BLaER1 treated with 17β-estradiol and CSF1 and Interleukin-3, amounts not matched to agents 10 nM and 100 nM (cell line): ENCODE measurements at regions not wholly inside any gene's neighbourhood (a gene's known extent, or its start where the extent isn't known, plus 50 kb on each side); places are given as distances from the start of the nearest gene placed in this dataset.
A peak's percentile ranks its signal among the peaks of the same experiment; 100 is the strongest.

Experiments used
- H3K27ac ChIP-seq, 11 experiments: shearing (Covaris generic); formaldehyde crosslinking; 2 replicates each; pipeline ENCODE4 v1.8.1; 2022
- H3K27me3 ChIP-seq, 11 experiments: shearing (Covaris generic); formaldehyde crosslinking; 2 replicates each; pipeline ENCODE4 v1.8.1; 2022
- H3K36me3 ChIP-seq, 11 experiments: shearing (Covaris generic); formaldehyde crosslinking; 2 replicates each; pipeline ENCODE4 v1.8.1; 2022
- H3K4me1 ChIP-seq, 10 experiments: shearing (Covaris generic); formaldehyde crosslinking; 2 replicates each; pipeline ENCODE4 v1.8.1; 2022
- H3K4me2 ChIP-seq, 11 experiments: shearing (Covaris generic); formaldehyde crosslinking; 2 replicates each; pipeline ENCODE4 v1.8.1; 2022
- H3K4me3 ChIP-seq, 10 experiments: shearing (Covaris generic); formaldehyde crosslinking; 2 replicates each; pipeline ENCODE4 v1.8.1; 2022
- H3K9ac ChIP-seq, 11 experiments: shearing (Covaris generic); formaldehyde crosslinking; 2 replicates each; pipeline ENCODE4 v1.8.1; 2022
- H3K9me3 ChIP-seq, 11 experiments: shearing (Covaris generic); formaldehyde crosslinking; replicated peaks in 1 of 11; 2 replicates each; pipeline ENCODE4 v1.8.1; 2022
- H4K20me1 ChIP-seq, 11 experiments: shearing (Covaris generic); formaldehyde crosslinking; 2 replicates each; pipeline ENCODE4 v1.8.1; 2022
- Cebpa-rat ChIP-seq, 11 experiments: shearing (Covaris generic); IDR thresholded peaks; 2 replicates each; pipeline ENCODE4 v1.8.1; 2022

DNA sequence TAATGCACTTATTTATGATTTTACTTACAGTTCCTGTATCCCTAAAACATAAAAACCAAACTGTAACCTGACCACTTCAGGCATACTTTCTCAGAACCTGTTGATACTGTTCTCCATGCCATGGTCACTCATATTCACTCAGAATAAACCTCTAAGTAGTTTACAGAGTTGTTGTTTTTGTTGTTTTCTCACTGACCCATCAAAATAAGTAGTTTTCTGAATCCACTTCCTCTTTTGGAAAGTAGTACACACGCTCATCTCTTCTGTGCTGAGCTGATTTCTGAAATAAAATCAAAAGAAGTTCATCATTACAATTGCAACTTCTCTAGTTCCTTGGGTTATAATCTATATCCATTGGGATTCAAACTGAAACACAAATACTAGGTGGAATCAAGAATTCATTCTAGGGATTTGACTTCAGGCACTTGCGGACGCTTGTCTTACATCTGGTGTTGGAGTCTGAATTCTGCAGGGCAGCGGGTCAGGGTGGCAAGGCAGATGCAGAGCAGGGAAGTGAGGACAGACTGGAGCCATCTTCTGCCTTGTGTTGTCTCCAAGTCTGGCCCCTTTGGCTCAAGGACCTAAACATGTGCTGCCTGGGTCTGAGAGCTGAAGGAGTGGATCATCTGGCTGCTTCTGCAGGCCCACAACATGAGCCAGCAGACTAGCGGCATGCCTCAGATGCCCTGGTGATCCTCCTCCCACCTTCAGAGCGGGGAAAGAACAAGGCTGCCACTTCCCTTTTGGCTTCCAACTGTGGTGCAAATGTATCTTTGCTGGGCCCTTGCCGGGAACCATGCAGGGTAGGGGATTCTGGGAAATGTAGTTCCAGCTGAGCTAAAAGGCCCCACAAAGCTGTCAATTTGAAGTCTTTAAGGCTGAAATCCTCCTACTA lies 167.9 kb upstream of the MYLIP start:
- Histone ChIP-seq H3K9me3 (peaks cover 0 to 14% (median 8%) of the 10 kb centered on the region in 11 experiments; a peak in 10 of 22 replicates), H3K27me3 (no peaks in the 10 kb centered on the region), H3K4me2 (peak overlapping the region in 3 of 11 experiments; percentile 16 to 62 (median 20); a peak in 4 of 22 replicates), H3K9ac (no peak overlapping the region), H3K27ac (no peak overlapping the region), H3K4me3 (no peak overlapping the region), H3K36me3 (no peaks in the 10 kb centered on the region), H3K4me1 (peaks cover 0 to 23% (median 7%) of the 10 kb centered on the region in 10 experiments; a peak in 11 of 20 replicates), H4K20me1 (no peaks in the 10 kb centered on the region)
- TF ChIP-seq Cebpa-rat (IDR thresholded peaks at IDR 0.05) = no peak

DNA sequence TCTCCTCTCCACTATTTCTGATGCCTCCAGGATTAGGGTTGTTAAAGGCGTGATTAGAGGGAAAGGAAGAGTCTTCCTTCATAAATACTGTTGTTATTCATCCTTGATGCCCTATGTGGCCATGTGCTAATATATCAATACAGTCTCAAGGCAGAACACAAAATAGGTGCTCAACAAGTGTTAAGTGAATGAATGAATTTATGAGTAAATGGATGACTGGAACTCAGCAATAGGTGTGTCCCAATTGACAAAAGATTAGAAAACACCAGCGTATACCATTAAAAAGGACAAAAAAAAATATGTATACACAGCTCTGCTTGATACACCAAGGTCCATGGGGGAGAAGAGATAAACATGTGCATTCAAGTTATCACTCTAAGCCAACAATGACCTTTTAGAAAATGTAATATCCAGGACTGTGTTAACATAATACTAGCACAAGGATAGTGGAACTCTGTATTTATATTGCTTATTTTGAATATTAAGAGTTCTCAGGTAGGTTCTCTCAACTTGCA lies 171.2 kb upstream of the MYLIP start:
- H3K36me3 ChIP-seq = no peaks in the 10 kb centered on the region
- H4K20me1 ChIP-seq = no peaks in the 10 kb centered on the region
- H3K27ac ChIP-seq = no peak overlapping the region
- no peaks in the 10 kb centered on the region for H3K27me3 ChIP-seq
- no peak overlapping the region for H3K9ac ChIP-seq
- no peak for TF ChIP-seq Cebpa-rat (IDR thresholded peaks at IDR 0.05)
- H3K4me1 ChIP-seq = peaks cover 13 to 43% (median 26%) of the 10 kb centered on the region in 10 experiments
- no peak overlapping the region for H3K4me3 ChIP-seq
- no peak overlapping the region for H3K4me2 ChIP-seq
- H3K9me3 ChIP-seq = peaks cover 0 to 14% (median 8%) of the 10 kb centered on the region in 11 experiments; a peak in 10 of 22 replicates

DNA sequence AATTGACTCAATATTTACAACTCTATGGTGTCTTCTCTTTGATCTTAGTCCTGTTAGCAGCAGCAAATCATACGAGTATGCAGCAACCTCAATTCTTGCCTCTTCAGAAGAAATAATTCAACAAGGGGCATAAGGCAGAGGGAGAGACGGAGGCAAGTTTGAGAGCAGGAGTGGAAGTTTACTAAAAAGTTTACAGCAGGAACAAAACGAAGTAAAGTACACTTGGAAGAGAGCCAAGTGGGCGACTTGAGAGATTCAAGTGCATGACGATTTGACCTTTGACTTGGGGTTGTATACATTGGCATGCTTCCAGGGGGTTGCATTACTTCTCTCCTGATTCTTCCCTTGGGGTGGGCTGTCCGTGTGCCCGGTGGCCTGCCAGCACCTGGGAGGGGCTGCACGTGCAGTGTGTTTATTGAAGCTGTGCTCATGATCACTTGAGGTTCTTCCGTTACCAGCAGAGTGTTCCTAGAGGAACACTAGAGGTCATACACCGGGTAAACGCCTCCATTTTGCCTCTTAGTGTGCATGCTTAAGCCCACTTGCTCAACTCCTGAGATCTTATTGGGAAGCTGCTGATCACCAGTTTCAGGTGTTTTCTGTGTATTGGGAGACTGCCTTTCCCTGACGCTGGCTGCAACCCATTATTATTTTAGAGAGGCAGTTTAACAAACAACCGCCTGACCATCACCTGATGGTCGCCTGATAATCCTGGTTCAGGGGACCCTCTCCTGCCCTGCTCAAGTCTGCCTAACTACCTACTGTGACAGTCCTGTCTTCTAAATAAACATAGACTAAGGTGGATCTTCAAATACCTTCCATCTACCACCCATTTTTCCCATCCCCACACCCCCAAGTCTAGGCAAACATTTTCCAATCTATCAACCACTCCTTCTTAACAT lies 172.4 kb upstream of the MYLIP start:
- Histone ChIP-seq H4K20me1 (no peaks in the 10 kb centered on the region), H3K9me3 (peaks cover 0 to 14% (median 8%) of the 10 kb centered on the region in 11 experiments; a peak in 10 of 22 replicates), H3K4me3 (no peak overlapping the region), H3K27ac (no peak overlapping the region), H3K4me2 (no peak overlapping the region), H3K9ac (no peak overlapping the region), H3K36me3 (no peaks in the 10 kb centered on the region), H3K27me3 (no peaks in the 10 kb centered on the region), H3K4me1 (peaks cover 15 to 33% (median 24%) of the 10 kb centered on the region in 10 experiments)
- no peak for TF ChIP-seq Cebpa-rat (IDR thresholded peaks at IDR 0.05)

DNA sequence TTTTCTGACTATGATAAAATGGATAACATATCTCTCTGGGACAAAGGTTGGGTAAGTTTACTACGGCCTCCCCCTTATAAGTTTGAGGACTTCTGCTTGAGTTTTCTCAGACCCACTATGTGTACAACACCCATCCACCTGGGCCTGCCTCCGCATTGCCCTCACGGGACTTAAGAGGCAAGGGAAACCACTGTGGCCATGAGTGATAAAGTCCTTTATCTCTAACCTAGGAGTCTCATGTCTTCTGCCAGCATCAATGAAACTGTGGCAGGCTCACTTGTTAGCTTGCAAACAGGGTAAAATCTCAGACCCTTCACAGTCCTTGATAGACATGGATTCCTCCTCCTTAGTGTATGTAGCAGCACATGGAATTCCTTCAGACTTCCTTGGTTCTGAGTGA lies 173.4 kb upstream of the MYLIP start:
- Histone ChIP-seq H3K27me3 (no peaks in the 10 kb centered on the region), H3K4me2 (no peak overlapping the region), H4K20me1 (no peaks in the 10 kb centered on the region), H3K9ac (no peak overlapping the region), H3K4me3 (no peak overlapping the region), H3K27ac (no peak overlapping the region), H3K4me1 (peaks cover 10 to 36% (median 23%) of the 10 kb centered on the region in 10 experiments), H3K9me3 (peaks cover 0 to 12% (median 6%) of the 10 kb centered on the region in 11 experiments; a peak in 9 of 22 replicates), H3K36me3 (no peaks in the 10 kb centered on the region)
- TF ChIP-seq Cebpa-rat (IDR thresholded peaks at IDR 0.05) = no peak

DNA sequence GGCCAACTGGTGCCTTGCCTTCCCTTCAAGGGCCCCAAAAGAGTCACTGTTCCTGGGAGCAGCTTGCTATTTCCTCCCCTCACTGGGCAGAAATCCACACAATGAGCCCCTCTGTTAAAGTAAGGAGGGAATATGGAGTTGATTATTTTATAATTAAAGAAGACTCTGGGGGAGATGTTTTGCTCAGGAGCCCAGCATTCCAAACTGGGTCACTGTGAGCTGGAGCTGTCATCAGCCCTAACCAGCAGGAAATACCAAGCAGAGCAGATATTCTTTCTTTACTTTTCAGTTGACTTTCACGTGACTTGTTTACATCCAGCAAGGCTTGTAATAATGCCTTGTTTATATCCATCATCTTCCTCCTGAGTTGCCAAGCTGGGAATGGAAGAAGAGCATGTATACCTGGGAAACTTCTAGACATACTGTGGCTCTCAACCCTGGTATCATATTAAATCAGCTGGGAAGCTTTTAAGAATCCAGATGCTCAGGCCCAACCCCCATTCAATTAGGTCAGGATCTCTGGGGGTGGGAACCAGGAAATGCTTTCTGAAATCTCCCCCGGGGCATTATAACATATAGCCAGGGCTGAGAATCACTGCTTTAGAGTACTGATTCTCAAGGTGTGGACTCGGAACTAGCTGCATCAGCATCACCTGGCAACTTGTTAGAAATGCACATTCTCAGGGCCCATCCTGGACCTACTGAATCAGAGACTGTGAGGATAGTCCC lies 175.6 kb upstream of the MYLIP start:
- Histone ChIP-seq H3K4me3 (no peak overlapping the region), H3K4me1 (peaks cover 10 to 36% (median 21%) of the 10 kb centered on the region in 10 experiments), H4K20me1 (no peaks in the 10 kb centered on the region), H3K9me3 (peaks cover 0 to under 1% (median 0%) of the 10 kb centered on the region in 11 experiments; a peak in 1 of 22 replicates), H3K4me2 (peak overlapping the region; percentile 15 to 80 (median 53); a peak in 19 of 22 replicates), H3K27me3 (no peaks in the 10 kb centered on the region), H3K9ac (no peak overlapping the region), H3K27ac (peak overlapping the region in 1 of 11 experiments; percentile 44; a peak in 1 of 22 replicates), H3K36me3 (no peaks in the 10 kb centered on the region)
- TF ChIP-seq Cebpa-rat (IDR thresholded peaks at IDR 0.05) = no peak

DNA sequence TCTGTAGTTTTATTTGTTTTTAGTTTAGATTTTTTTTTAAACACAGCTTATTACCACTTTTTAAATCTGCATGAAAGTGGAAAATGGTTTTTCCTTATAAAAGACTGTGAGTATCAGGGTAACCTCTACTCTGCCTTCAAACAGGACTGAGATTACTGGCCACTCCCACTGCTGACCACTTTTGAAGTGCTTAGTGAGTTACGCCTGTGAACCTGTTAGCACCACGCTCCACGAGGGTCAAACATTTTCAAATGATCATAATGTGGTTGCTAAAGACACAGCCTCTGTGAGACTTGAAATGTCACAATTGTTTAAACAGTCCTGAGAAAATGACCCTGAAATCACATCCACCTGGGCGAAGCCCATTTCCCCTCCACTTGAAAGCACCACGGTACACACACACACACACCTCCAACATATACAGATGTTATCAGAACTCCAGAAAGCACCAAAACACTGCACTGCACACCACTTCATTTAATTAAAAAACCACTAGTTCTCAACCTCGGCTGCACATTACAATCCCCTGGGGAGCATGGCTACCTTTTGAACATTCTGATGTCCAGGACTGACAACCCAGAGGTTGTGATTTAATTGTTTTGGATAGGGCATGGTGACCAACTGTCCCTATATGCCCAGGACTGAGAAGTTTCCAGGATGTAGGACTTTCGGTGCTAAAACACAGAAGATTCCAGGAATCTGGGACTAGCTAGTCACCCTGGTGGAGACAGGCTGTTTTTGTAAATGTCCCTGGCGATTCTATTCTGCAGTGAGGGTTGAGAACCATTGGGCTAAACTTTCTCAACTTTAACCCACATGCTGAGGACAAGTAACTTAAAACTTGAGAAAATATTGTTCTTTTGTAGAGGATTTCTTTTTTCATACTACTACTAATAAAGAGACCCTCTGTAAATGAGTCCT lies 176.4 kb upstream of the MYLIP start:
- no peak overlapping the region for H3K9ac ChIP-seq
- peak overlapping the region in 1 of 11 experiments; percentile 44; a peak in 1 of 22 replicates for H3K27ac ChIP-seq
- H3K4me1 ChIP-seq = peaks cover 10 to 36% (median 21%) of the 10 kb centered on the region in 10 experiments
- TF ChIP-seq Cebpa-rat (IDR thresholded peaks at IDR 0.05) = no peak
- H3K9me3 ChIP-seq = no peaks in the 10 kb centered on the region
- H3K27me3 ChIP-seq = no peaks in the 10 kb centered on the region
- H3K4me3 ChIP-seq = no peak overlapping the region
- H3K4me2 ChIP-seq = peak overlapping the region; percentile 15 to 80 (median 53); a peak in 17 of 22 replicates
- no peaks in the 10 kb centered on the region for H4K20me1 ChIP-seq
- no peaks in the 10 kb centered on the region for H3K36me3 ChIP-seq

DNA sequence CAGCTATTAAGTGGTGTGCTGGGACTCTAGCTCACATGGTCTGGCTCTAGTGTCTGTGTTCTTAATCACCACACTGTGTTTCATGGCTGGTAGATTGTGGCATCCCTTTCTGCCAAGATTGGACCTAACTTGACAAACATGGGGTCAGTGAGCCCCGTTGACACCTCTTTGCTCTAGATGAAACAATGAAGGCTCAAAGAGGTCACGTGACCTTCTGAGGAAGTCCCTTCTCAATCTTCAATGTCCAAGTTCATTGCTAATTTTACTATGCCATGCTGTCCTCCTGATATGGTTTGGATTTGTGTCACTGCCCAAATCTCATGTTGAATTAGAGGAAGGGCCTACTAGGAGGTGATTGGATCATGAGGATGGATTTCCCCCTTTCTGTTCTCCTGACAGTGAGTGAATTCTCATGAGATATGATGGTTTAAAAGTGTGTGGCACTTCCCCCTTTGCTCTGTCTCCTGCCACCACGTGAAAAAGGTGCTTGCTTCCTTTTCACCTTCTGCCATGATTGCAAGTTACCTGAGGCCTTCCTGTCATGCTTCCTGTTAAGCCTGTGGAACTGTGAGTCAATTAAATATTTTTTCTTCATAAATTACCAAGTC lies 177.8 kb upstream of the MYLIP start:
- no peak for TF ChIP-seq Cebpa-rat (IDR thresholded peaks at IDR 0.05)
- Histone ChIP-seq H3K4me2 (peak overlapping the region in 2 of 11 experiments; percentile 12 to 24; a peak in 2 of 22 replicates), H3K36me3 (no peaks in the 10 kb centered on the region), H4K20me1 (no peaks in the 10 kb centered on the region), H3K27ac (no peak overlapping the region), H3K9me3 (no peaks in the 10 kb centered on the region), H3K9ac (no peak overlapping the region), H3K4me3 (no peak overlapping the region), H3K27me3 (no peaks in the 10 kb centered on the region), H3K4me1 (peaks cover 10 to 36% (median 21%) of the 10 kb centered on the region in 10 experiments)
